GM10266 (cell line): ENCODE measurements at regions not wholly inside any gene's neighbourhood (a gene's known extent, or its start where the extent isn't known, plus 50 kb on each side); places are given as distances from the start of the nearest gene placed in this dataset.
"Not testable (repeated sequence)": the region's sequence is repeated elsewhere in the genome, so short reads cannot be mapped to it uniquely, and the experiment has no call there.

Experiments used
- DNase-seq: peaks from one replicate; pipeline ENCODE4 v3.0.0; 2012; ENCODE audit errors: extremely low spot score
- TF ChIP-seq, protein P1 (sequence below): IDR thresholded peaks from 2 replicates; pipeline ENCODE4 v1.5.1; 2012; ENCODE audit warnings: mild to moderate bottlenecking, low read depth; ENCODE audit not compliant: control insufficient read depth, insufficient read depth; ENCODE audit errors: missing control alignments

DNA sequence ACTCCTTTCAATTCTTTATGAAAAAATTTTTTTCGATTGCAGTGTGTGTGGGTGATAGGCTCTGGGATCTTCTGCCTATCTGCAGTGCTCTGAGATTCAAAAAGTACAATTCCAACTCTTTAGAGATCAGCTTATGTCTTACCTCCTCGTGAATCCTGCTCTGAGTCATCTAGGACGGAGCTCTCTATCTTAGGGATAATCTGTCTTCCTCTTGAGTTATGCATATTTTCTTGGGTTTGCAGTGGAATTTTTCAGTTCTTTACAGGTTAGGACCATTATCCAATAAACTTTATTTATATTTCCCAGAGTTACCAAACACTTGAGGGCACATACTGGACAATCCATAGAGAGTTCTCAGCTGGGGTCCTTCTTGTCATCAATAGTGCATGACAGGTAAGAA lies 428.6 kb downstream of the ACTR3B start:
- TF ChIP-seq, protein P1, sequence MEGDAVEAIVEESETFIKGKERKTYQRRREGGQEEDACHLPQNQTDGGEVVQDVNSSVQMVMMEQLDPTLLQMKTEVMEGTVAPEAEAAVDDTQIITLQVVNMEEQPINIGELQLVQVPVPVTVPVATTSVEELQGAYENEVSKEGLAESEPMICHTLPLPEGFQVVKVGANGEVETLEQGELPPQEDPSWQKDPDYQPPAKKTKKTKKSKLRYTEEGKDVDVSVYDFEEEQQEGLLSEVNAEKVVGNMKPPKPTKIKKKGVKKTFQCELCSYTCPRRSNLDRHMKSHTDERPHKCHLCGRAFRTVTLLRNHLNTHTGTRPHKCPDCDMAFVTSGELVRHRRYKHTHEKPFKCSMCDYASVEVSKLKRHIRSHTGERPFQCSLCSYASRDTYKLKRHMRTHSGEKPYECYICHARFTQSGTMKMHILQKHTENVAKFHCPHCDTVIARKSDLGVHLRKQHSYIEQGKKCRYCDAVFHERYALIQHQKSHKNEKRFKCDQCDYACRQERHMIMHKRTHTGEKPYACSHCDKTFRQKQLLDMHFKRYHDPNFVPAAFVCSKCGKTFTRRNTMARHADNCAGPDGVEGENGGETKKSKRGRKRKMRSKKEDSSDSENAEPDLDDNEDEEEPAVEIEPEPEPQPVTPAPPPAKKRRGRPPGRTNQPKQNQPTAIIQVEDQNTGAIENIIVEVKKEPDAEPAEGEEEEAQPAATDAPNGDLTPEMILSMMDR = no peak
- no peak for DNase-seq

DNA sequence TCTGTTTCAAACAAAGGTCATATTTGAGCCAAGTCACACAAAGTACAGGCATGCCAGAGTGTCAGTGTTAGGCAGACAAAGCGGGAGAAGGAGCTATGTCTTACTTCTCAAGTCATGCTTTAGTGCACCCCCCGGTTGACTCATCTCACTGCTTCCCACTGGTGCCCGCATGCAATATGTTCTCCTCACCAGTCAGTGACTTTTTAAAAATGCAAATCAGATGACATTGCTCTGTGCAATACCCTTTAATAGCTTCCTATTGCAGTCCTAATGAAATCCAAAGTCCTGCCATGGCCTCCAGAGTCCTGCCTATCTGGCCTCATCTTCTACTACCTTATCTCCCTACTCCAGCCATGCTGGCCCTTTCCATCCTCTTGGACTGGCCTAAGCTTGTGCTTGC lies 429.1 kb downstream of the ACTR3B start:
- no peak for DNase-seq
- TF ChIP-seq, protein P1 = no peak

DNA sequence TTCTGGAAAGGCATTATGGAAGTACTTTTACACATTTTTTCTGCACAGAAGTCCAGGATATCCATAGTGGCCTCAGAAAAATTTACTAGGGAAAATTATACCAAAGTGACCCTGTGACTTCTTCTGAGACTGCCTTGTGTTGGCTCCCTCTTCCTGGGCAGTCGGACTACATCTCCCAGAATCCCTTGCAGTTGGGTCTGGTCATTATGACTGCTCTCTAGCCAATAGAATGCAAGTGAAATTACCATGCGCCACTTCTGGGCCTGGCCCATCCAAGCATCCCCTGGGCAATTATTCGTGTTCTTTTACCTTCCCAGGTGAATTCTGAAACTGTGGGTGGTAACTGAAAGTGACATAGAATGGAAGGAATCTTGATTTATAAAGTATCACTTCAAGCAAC lies 430.9 kb downstream of the ACTR3B start:
- no peak for DNase-seq
- TF ChIP-seq, protein P1 = no peak

DNA sequence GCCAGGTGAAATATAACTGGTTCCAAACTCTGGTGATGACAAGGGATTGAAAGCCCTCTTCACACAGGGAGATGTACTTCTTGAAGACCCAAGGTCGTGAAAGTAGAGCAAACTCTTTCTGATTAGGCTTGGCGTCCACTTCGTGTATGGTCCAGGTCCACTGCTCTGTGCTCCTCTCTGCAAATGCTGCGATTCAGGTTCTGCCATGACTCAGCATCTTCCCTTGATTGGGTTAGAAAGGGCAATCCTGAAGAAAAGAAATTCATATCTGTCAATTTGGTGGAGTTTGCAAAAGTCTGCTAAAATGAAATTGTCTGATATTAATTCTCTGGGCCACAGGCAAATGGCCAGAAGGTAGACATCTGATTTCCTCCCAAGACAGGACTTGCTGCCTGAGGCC lies 431.4 kb downstream of the ACTR3B start:
- TF ChIP-seq, protein P1 = no peak
- no peak for DNase-seq

DNA sequence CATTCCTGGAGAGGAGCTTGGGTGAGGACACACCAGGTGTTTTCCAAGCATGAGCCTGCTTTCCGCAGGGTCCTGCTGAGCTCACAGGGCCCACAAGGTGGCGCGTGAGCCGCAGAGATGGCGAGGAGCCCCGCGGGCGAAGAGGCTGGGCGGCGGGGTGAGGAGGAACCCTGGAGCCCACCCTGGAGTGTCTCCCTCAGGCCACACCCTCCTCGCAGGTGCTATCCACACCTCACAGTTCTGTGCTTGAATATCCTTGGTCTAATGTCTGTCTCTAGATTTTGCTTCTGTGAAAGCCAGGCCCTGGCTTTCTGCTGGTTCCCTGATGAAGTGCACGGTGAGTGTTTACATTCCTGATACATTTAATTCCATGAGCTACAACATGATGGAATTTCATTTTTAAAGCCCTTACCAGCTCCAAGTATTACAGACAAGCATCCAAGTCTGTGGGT lies 433.6 kb downstream of the ACTR3B start:
- TF ChIP-seq, protein P1 = peak; percentile 60
- DNase-seq = peak; percentile 28

DNA sequence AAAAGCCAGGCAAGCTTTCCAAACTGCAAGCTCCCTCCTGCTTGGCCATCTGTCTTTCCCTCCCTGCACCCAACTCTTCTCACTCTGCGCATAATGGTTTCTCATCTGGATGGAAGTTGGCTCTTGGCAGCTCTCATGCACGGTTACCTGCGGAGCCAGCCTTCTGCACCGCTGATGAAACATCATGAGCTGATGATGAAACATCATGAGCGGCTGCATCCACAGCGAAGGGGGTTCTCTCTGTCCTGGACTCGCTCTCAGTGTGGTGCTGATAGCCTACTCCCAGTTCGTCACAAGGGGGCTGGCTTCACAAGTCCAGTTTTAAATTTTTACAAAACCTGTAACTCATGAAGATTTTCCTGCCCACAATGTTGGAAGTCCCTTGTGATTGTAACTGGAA lies 457.5 kb downstream of the ACTR3B start:
- TF ChIP-seq, protein P1 = no peak
- DNase-seq = no peak

DNA sequence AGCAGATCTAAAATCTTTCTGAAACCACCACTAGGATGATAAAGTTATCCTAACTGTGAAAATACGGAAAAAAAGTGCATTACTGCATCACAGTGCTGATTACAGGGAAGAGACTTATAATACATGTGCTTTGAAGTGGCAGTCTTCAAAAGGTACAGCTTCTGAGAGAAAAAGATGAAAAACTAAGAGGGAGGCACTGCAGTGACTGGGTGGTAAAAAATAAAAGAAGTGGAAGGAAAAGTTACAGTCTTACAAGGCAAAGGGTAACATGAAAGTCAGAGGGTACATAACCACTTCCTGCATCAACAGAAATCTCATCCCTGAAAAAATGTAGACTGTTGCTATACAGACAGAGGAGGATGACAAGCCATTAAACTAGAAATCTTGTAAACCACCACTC lies 465.3 kb downstream of the ACTR3B start:
- TF ChIP-seq, protein P1 = no peak
- DNase-seq = no peak

DNA sequence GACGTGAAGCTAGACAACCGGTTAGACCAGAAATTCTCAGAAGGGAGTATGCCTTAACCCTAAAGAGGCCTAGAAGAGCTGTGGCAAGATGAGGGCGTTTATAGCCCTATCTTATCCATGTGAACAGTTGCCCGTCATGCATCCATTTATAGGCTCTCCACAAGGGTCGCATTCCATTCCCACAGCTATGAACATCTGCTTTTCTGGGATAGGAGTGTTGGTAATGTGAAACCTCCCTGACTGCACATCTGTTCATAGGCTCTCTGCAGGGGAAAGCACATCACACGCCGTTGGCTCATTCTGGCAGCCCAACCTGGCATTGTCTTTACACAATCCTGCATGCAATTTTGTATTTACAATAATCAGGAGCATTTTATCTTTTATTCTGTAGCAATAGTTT lies 485.6 kb downstream of the ACTR3B start:
- not testable (repeated sequence) for DNase-seq
